ENCODE measurements at regions not wholly inside any gene's neighbourhood (a gene's known extent, or its start where the extent isn't known, plus 50 kb on each side); places are given as distances from the start of the nearest gene placed in this dataset.

- TF ChIP-seq CTCF (IDR thresholded peaks at IDR 0.05) = no peak
Observed at GRCh38 chr20:42020316-42020715, 402.1 kb upstream of the CHD6 start.

GRCh38 chr20:42018979-42019378, 400.8 kb upstream of the CHD6 start:
- peak; percentile 42; the same call in 1 of the 2 replicates for TF ChIP-seq CTCF (IDR thresholded peaks at IDR 0.05)

- no peak for TF ChIP-seq CTCF (IDR thresholded peaks at IDR 0.05)
Observed at GRCh38 chr20:42010090-42010489, 391.9 kb upstream of the CHD6 start.

GRCh38 chr20:42007251-42007650, 389.1 kb upstream of the CHD6 start:
- no peak for TF ChIP-seq CTCF (IDR thresholded peaks at IDR 0.05)

GRCh38 chr20:42005211-42005610, 387.0 kb upstream of the CHD6 start:
- TF ChIP-seq CTCF (IDR thresholded peaks at IDR 0.05) = no peak

GRCh38 chr20:42003380-42003779, 385.2 kb upstream of the CHD6 start:
- no peak for TF ChIP-seq CTCF (IDR thresholded peaks at IDR 0.05)

GRCh38 chr20:41998539-41999341, 380.6 kb upstream of the CHD6 start:
- TF ChIP-seq CTCF (IDR thresholded peaks at IDR 0.05) = no peak

- TF ChIP-seq CTCF (IDR thresholded peaks at IDR 0.05) = no peak
Observed at GRCh38 chr20:41996951-41997350, 378.8 kb upstream of the CHD6 start.

Data from LNCAP (cell line).